ENCODE measurements at regions not wholly inside any gene's neighbourhood (a gene's known extent, or its start where the extent isn't known, plus 50 kb on each side); places are given as distances from the start of the nearest gene placed in this dataset.

- TF ChIP-seq CTCF (IDR thresholded peaks at IDR 0.05; ENCODE audit: control insufficient read depth, insufficient read depth, low read depth, low read length, missing control alignments), result no peak
- H3K4me3 ChIP-seq (ENCODE audit: control insufficient read depth, low read depth, low read length), result no peak overlapping the region
- DNase-seq (ENCODE audit: low read depth), result no peak
Measured at GRCh38 chr13:107680115-107680514, 535.2 kb downstream of the LIG4 start.

GRCh38 chr13:107678075-107678689 lies 537.2 kb downstream of the LIG4 start:
- peak; percentile 4 for DNase-seq (ENCODE audit: low read depth)
- TF ChIP-seq CTCF (IDR thresholded peaks at IDR 0.05; ENCODE audit: control insufficient read depth, insufficient read depth, low read depth, low read length, missing control alignments), result peak; percentile 60
- H3K4me3 ChIP-seq (ENCODE audit: control insufficient read depth, low read depth, low read length), result no peak overlapping the region

GRCh38 chr13:107675847-107676550 lies 539.3 kb downstream of the LIG4 start:
- TF ChIP-seq CTCF (IDR thresholded peaks at IDR 0.05; ENCODE audit: control insufficient read depth, insufficient read depth, low read depth, low read length, missing control alignments), result no peak
- no peak for DNase-seq (ENCODE audit: low read depth)
- H3K4me3 ChIP-seq (ENCODE audit: control insufficient read depth, low read depth, low read length), result no peak overlapping the region

- no peak overlapping the region for H3K4me3 ChIP-seq (ENCODE audit: control insufficient read depth, low read depth, low read length)
- TF ChIP-seq CTCF (IDR thresholded peaks at IDR 0.05; ENCODE audit: control insufficient read depth, insufficient read depth, low read depth, low read length, missing control alignments), result no peak
- peak; percentile 53 for DNase-seq (ENCODE audit: low read depth)
Measured at GRCh38 chr13:107669391-107669993, 545.8 kb downstream of the LIG4 start.

GRCh38 chr13:107665926-107666458 lies 549.3 kb downstream of the LIG4 start:
- no peak for DNase-seq (ENCODE audit: low read depth)
- no peak for TF ChIP-seq CTCF (IDR thresholded peaks at IDR 0.05; ENCODE audit: control insufficient read depth, insufficient read depth, low read depth, low read length, missing control alignments)
- H3K4me3 ChIP-seq (ENCODE audit: control insufficient read depth, low read depth, low read length), result no peak overlapping the region

- TF ChIP-seq CTCF (IDR thresholded peaks at IDR 0.05; ENCODE audit: control insufficient read depth, insufficient read depth, low read depth, low read length, missing control alignments), result peak; percentile 94
- H3K4me3 ChIP-seq (ENCODE audit: control insufficient read depth, low read depth, low read length), result no peak overlapping the region
- DNase-seq (ENCODE audit: low read depth), result no peak
Measured at GRCh38 chr13:107650081-107650701, 565.1 kb downstream of the LIG4 start.
